IMR-90 (cell line): ENCODE measurements at regions not wholly inside any gene's neighbourhood (a gene's known extent, or its start where the extent isn't known, plus 50 kb on each side); places are given as distances from the start of the nearest gene placed in this dataset.

ENCODE experiments used
- ATAC-seq: fragments of 200-7000 bp; cut with Tn5 transposase; 2 replicates; pipeline ENCODE4 v1.9.1; 2020; ENCODE audit warnings: low read depth, mild to moderate bottlenecking, moderate library complexity
- BruUV-seq: library from RNA; stranded (reverse); fragments of 400-500 nt; replicated peaks from 2 replicates; lab custom pipeline; 2021; lab: Mats Ljungman, UMichigan
- CTCF ChIA-PET: fragments of 300-600 bp; formaldehyde crosslinking; extraction: SDS; loops from one replicate; lab custom pipeline; 2021; ENCODE audit warnings: antibody characterized with exemption; lab: Yijun Ruan, JAX
- POLR2A ChIA-PET: fragments of 300-600 bp; sonication (Branson Sonifier 250); formaldehyde crosslinking; loops from one replicate; lab custom pipeline; 2022; ENCODE audit warnings: antibody characterized with exemption; ENCODE audit not compliant: unreplicated experiment; lab: Charles Lee
- DNase-seq: peaks from one replicate; pipeline ENCODE4 v3.0.0; 2013
- H2AFZ ChIP-seq: replicated peaks from 2 replicates; pipeline ENCODE3; 2013; ENCODE audit warnings: low read length, mild to moderate bottlenecking; ENCODE audit not compliant: poor library complexity
- H2AK5ac ChIP-seq: 2 replicates; pipeline ENCODE4 v1.6.1; 2013; ENCODE audit warnings: low read depth, low read length, inconsistent platforms
- H2AK9ac ChIP-seq: replicated peaks from 2 replicates; pipeline ENCODE3; 2013; ENCODE audit warnings: mild to moderate bottlenecking, low read depth, low read length, moderate library complexity; ENCODE audit not compliant: poor library complexity
- H2BK120ac ChIP-seq: 2 replicates; pipeline ENCODE4 v1.6.1; 2013; ENCODE audit warnings: low read depth, low read length, inconsistent platforms
- H2BK15ac ChIP-seq: 3 replicates; pipeline ENCODE4 v1.6.1; 2013; ENCODE audit warnings: low read depth, low read length, inconsistent platforms
- H2BK20ac ChIP-seq: 2 replicates; pipeline ENCODE4 v1.6.1; 2013; ENCODE audit warnings: low read depth, mild to moderate bottlenecking, inconsistent platforms, low read length, moderate library complexity
- H2BK5ac ChIP-seq: 2 replicates; pipeline ENCODE4 v1.6.1; 2013; ENCODE audit warnings: mild to moderate bottlenecking, low read depth, low read length, inconsistent platforms; ENCODE audit not compliant: poor library complexity, severe bottlenecking
- H3K14ac ChIP-seq: replicated peaks from 2 replicates; pipeline ENCODE4 v1.6.1; 2013; ENCODE audit warnings: low read depth, low read length, inconsistent platforms
- H3K18ac ChIP-seq: 2 replicates; pipeline ENCODE4 v1.6.1; 2013; ENCODE audit warnings: low read depth, low read length, control low read depth
- H3K23ac ChIP-seq: 2 replicates; pipeline ENCODE4 v1.6.1; 2013; ENCODE audit warnings: low read depth, low read length, inconsistent platforms
- H3K27ac ChIP-seq: 2 replicates; pipeline ENCODE4 v1.5.1; 2013; ENCODE audit warnings: mild to moderate bottlenecking, control low read depth, low read length; ENCODE audit not compliant: insufficient read depth
- H3K27me3 ChIP-seq: 2 replicates; pipeline ENCODE4 v1.6.1; 2013; ENCODE audit warnings: low read length; ENCODE audit not compliant: control insufficient read depth, insufficient read depth
- H3K36me3 ChIP-seq: 2 replicates; pipeline ENCODE4 v1.6.1; 2013; ENCODE audit warnings: low read length, mixed read lengths; ENCODE audit not compliant: control insufficient read depth, insufficient read depth
- H3K4ac ChIP-seq: 2 replicates; pipeline ENCODE4 v1.6.1; 2013; ENCODE audit warnings: low read depth, low read length, inconsistent platforms
- H3K4me1 ChIP-seq: 2 replicates; pipeline ENCODE4 v1.6.1; 2013; ENCODE audit warnings: low read length, mixed read lengths; ENCODE audit not compliant: control insufficient read depth, insufficient read depth
- H3K4me2 ChIP-seq: 2 replicates; pipeline ENCODE4 v1.6.1; 2013; ENCODE audit warnings: low read depth, mild to moderate bottlenecking, control low read depth, low read length, moderate library complexity
- H3K4me3 ChIP-seq: 2 replicates; pipeline ENCODE4 v1.5.1; 2013; ENCODE audit warnings: low read depth, mild to moderate bottlenecking, control low read depth, low read length, moderate library complexity; ENCODE audit not compliant: insufficient read depth
- H3K56ac ChIP-seq: 2 replicates; pipeline ENCODE4 v1.6.1; 2013; ENCODE audit warnings: low read length, inconsistent platforms; ENCODE audit not compliant: insufficient read depth; ENCODE audit errors: extremely low read depth
- H3K79me1 ChIP-seq, 2 experiments: 2 replicates each; pipeline ENCODE4 v1.6.1; 2013; ENCODE audit warnings: low read length in 2 of 2, inconsistent platforms in 1 of 2, low read depth in 1 of 2
- H3K9ac ChIP-seq: 2 replicates; pipeline ENCODE4 v1.6.1; 2013; ENCODE audit warnings: low read depth, low read length, control low read depth
- H3K9me1 ChIP-seq: 2 replicates; pipeline ENCODE4 v1.6.1; 2013; ENCODE audit warnings: low read length, inconsistent platforms; ENCODE audit not compliant: insufficient read depth
- H3K9me3 ChIP-seq: 2 replicates; pipeline ENCODE4 v1.6.1; 2013; ENCODE audit warnings: low read length; ENCODE audit not compliant: control insufficient read depth, insufficient read depth
- H4K20me1 ChIP-seq: 2 replicates; pipeline ENCODE4 v1.6.1; 2013; ENCODE audit warnings: low read length, inconsistent platforms; ENCODE audit not compliant: insufficient read depth
- H4K5ac ChIP-seq: 2 replicates; pipeline ENCODE4 v1.6.1; 2013; ENCODE audit warnings: mild to moderate bottlenecking, low read depth, low read length, control low read depth
- H4K8ac ChIP-seq, 2 experiments: 2 replicates each; pipeline ENCODE4 v1.6.1; 2013; ENCODE audit warnings: low read depth in 2 of 2, low read length in 2 of 2, control low read depth in 1 of 2, inconsistent platforms in 1 of 2
- H4K91ac ChIP-seq: 2 replicates; pipeline ENCODE4 v1.6.1; 2013; ENCODE audit warnings: low read depth, low read length, inconsistent platforms; ENCODE audit not compliant: insufficient read depth
- BHLHE40 ChIP-seq: fragments of 150-350 bp; IDR thresholded peaks from 2 replicates; pipeline ENCODE4 v1.6.1; 2016; ENCODE audit warnings: mild to moderate bottlenecking, low read depth, low read length
- ELK1 ChIP-seq: fragments of 150-350 bp; IDR thresholded peaks from 2 replicates; pipeline ENCODE4 v1.6.1; 2016; ENCODE audit warnings: low read depth, mild to moderate bottlenecking, low read length, moderate library complexity, borderline replicate concordance
- FOS ChIP-seq: fragments of 150-350 bp; IDR thresholded peaks from 2 replicates; pipeline ENCODE4 v1.6.1; 2016; ENCODE audit warnings: low read depth, low read length
- MXI1 ChIP-seq: IDR thresholded peaks from 2 replicates; pipeline ENCODE4 v1.6.1; 2012; ENCODE audit warnings: low read depth, mild to moderate bottlenecking, low read length, moderate library complexity, borderline replicate concordance
- RCOR1 ChIP-seq: IDR thresholded peaks from 2 replicates; pipeline ENCODE4 v1.6.1; 2012; ENCODE audit warnings: mild to moderate bottlenecking, low read length, improper control_type of control experiment; ENCODE audit not compliant: insufficient replicate concordance
- RFX5 ChIP-seq: IDR thresholded peaks from 2 replicates; pipeline ENCODE4 v1.8.0; 2012; ENCODE audit warnings: low read depth, mild to moderate bottlenecking, low read length, moderate library complexity
- SMC3 ChIP-seq: fragments of 150-350 bp; IDR thresholded peaks from 2 replicates; pipeline ENCODE4 v1.6.1; 2016; ENCODE audit warnings: low read depth, mild to moderate bottlenecking, antibody characterized with exemption, low read length, moderate library complexity
- WGBS, 2 experiments: methylation state at CpG; one replicate each; pipeline versions ENCODE4 v1.1.5 to v1.1.7; 2013; ENCODE audit warnings: missing lambda C conversion rate in 2 of 2; ENCODE audit not compliant: insufficient read length in 1 of 2; ENCODE audit errors: extremely low coverage in 2 of 2; 5-methylcytosine and 5-hydroxymethylcytosine counted together
- dilution Hi-C: fragments of 300-500 bp; cut with HindIII; formaldehyde crosslinking; loops from one replicate; pipeline ENCODE4 v1.14.3; 2018; ENCODE audit warnings: low sequenced_read_pairs; ENCODE audit not compliant: unreplicated experiment
- in situ Hi-C: fragments of 300-500 bp; cut with MboI; formaldehyde crosslinking; loops from 3 replicates; pipeline ENCODE4 v1.14.3; 2019; ENCODE audit warnings: low sequenced_read_pairs, inconsistent platforms, mixed read lengths
- intact Hi-C: fragments of 100-400 bp; cut with micrococcal nuclease; formaldehyde crosslinking; loops from 2 replicates; pipeline ENCODE4 v1.10.0; 2022

- no peak overlapping the region for H2AK9ac ChIP-seq
- H3K4me1 ChIP-seq, result no peaks in the 10 kb centered on the region
- H3K14ac ChIP-seq, result no peak overlapping the region
- CTCF ChIA-PET, result no interaction called here
- H2BK20ac ChIP-seq, result no peak overlapping the region
- no peak overlapping the region for H3K4ac ChIP-seq
- H4K8ac ChIP-seq, result no peak overlapping the region
- no peak overlapping the region for H2AFZ ChIP-seq
- no peak overlapping the region for H3K56ac ChIP-seq
- no TSS peak for BruUV-seq
- no peak overlapping the region for H3K18ac ChIP-seq
- no peaks in the 10 kb centered on the region for H3K36me3 ChIP-seq
- ATAC-seq (no peak), DNase-seq (no peak)
- H4K91ac ChIP-seq, result no peak overlapping the region
- intact Hi-C loops (no loop called here), in situ Hi-C loops (no loop called here), dilution Hi-C loops (no loop called here)
- H2BK15ac ChIP-seq, result no peak overlapping the region
- no peak overlapping the region for H3K9ac ChIP-seq
- H3K9me3 ChIP-seq, result no peaks in the 10 kb centered on the region
- peaks cover 2% of the 10 kb centered on the region for H3K27me3 ChIP-seq
- no peaks in the 10 kb centered on the region for H4K20me1 ChIP-seq
- no peak overlapping the region for H2AK5ac ChIP-seq
- H3K79me1 ChIP-seq, result no peaks in the 10 kb centered on the region
- no peak overlapping the region for H2BK5ac ChIP-seq
- no peak overlapping the region for H3K4me3 ChIP-seq
- H3K4me2 ChIP-seq, result no peak overlapping the region
- no peak overlapping the region for H3K23ac ChIP-seq
- no peaks in the 10 kb centered on the region for H3K9me1 ChIP-seq
- WGBS, 2 experiments, result no CpG with 5 or more reads among the region's 3 CpGs
- POLR2A ChIA-PET, result no interaction called here
- no peak overlapping the region for H2BK120ac ChIP-seq
- H3K27ac ChIP-seq, result no peak overlapping the region
- no peak for TF ChIP-seq MXI1
- TF ChIP-seq FOS, result no peak
- no peak for TF ChIP-seq ELK1
- no peak for TF ChIP-seq BHLHE40
- no peak for TF ChIP-seq SMC3
- TF ChIP-seq RCOR1, result no peak
- TF ChIP-seq RFX5, result no peak
- H4K5ac ChIP-seq, result no peak overlapping the region
These were observed 66.6 kb upstream of the HAO2 start for GRCh38 chr1:119302011-119302410.
